HFFc6 (cell line): ENCODE measurements at regions not wholly inside any gene's neighbourhood (a gene's known extent, or its start where the extent isn't known, plus 50 kb on each side); places are given as distances from the start of the nearest gene placed in this dataset.
A peak's percentile ranks its signal among the peaks of the same experiment; 100 is the strongest.
"Not testable (repeated sequence)": the region's sequence is repeated elsewhere in the genome, so short reads cannot be mapped to it uniquely, and the experiment has no call there.

Experiments
- DNase-seq: peaks from one replicate; pipeline ENCODE4 v3.0.0-alpha.2; 2018
- H3K27ac Mint-ChIP-seq: 2 replicates; pipeline ENCODE4 v1.8.0; 2020; ENCODE audit warnings: mild to moderate bottlenecking, mixed read lengths
- H3K27me3 Mint-ChIP-seq: 2 replicates; pipeline ENCODE4 v1.8.0; 2021; ENCODE audit warnings: mild to moderate bottlenecking, moderate library complexity, mixed read lengths; ENCODE audit not compliant: insufficient read depth
- H3K36me3 Mint-ChIP-seq: 2 replicates; pipeline ENCODE4 v1.8.0; 2021; ENCODE audit warnings: low read depth, mixed read lengths
- H3K4me1 Mint-ChIP-seq: 2 replicates; pipeline ENCODE4 v1.8.0; 2020; ENCODE audit warnings: low read depth, mixed read lengths
- H3K4me3 Mint-ChIP-seq: 2 replicates; pipeline ENCODE4 v1.8.0; 2020; ENCODE audit warnings: mild to moderate bottlenecking, moderate library complexity, mixed read lengths
- H3K9me3 Mint-ChIP-seq: 2 replicates; pipeline ENCODE4 v1.8.0; 2020; ENCODE audit warnings: mild to moderate bottlenecking, mixed read lengths
- TF ChIP-seq, protein P1 (sequence below): fragments of 200-600 bp; sonication (generic); IDR thresholded peaks from 2 replicates; pipeline ENCODE4 v1.5.0; 2021; ENCODE audit warnings: antibody characterized with exemption, mild to moderate bottlenecking

DNA sequence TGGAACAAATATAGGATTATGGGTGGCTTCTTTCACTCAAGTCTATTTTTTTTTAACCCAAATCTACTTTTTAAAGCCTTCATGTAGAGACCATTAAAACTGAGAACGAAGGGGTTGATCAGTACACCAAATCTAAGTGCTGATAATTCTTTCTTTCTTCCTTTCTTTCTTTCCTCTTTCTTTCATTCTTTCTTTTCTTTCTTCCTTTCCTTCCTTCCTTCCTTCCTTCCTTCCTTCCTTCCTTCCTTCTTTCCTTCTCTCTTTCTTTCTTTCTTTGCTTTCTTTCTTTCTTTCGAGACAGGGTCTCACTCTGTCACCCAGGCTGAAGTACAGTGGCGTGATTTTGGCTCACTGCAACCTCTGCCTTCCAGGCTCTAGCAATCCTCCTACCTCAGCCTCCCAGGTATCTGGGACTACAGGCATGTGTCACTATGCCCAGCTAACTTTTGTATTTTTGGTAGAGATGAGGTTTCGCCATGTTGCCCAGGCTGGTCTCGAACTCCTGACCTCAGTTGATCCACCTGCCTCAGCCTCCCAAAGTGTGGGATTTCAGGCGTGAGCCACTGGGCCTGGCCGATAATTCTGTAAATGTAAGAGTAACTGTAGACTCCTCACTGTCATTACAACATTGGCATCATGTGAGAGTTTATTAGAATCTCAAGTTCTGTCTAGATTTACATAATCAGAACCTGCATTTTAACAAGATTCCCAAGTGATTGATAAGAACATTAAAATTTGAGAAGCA lies 236.4 kb downstream of the TFEC start:
- H3K4me1 Mint-ChIP-seq: no peaks in the 10 kb centered on the region
- no peak overlapping the region for H3K4me3 Mint-ChIP-seq
- H3K27ac Mint-ChIP-seq: no peak overlapping the region
- TF ChIP-seq, protein P1, sequence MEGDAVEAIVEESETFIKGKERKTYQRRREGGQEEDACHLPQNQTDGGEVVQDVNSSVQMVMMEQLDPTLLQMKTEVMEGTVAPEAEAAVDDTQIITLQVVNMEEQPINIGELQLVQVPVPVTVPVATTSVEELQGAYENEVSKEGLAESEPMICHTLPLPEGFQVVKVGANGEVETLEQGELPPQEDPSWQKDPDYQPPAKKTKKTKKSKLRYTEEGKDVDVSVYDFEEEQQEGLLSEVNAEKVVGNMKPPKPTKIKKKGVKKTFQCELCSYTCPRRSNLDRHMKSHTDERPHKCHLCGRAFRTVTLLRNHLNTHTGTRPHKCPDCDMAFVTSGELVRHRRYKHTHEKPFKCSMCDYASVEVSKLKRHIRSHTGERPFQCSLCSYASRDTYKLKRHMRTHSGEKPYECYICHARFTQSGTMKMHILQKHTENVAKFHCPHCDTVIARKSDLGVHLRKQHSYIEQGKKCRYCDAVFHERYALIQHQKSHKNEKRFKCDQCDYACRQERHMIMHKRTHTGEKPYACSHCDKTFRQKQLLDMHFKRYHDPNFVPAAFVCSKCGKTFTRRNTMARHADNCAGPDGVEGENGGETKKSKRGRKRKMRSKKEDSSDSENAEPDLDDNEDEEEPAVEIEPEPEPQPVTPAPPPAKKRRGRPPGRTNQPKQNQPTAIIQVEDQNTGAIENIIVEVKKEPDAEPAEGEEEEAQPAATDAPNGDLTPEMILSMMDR: no peak
- H3K27me3 Mint-ChIP-seq: no peaks in the 10 kb centered on the region
- H3K36me3 Mint-ChIP-seq: no peaks in the 10 kb centered on the region
- peaks cover 2% of the 10 kb centered on the region; the same call in 1 of the 2 replicates for H3K9me3 Mint-ChIP-seq
- DNase-seq: no peak

DNA sequence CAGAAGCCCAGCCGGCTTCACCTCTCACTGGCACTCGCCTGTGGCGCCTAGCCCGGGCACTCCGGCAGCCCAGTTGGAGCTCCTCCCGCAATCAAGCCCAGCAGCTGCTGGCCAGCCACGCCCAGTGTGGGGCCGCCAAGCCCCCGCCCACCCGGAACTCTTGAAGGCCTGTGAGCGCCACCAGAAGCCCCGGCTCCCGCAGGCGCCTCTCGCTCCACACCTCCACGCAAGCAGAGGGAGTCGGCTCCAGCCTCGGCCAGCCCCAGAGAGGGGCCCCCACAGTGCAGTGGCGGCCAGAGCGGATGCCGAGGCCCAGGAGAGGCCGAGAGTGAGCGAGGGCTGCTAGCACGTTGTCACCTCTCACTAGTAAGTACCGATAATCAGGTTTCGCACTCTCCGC lies 240.7 kb downstream of the TFEC start:
- no peak for DNase-seq
- H3K9me3 Mint-ChIP-seq: peaks cover 5% of the 10 kb centered on the region; the same call in 1 of the 2 replicates
- TF ChIP-seq, protein P1: no peak
- H3K4me3 Mint-ChIP-seq: no peak overlapping the region
- no peaks in the 10 kb centered on the region for H3K36me3 Mint-ChIP-seq
- H3K27ac Mint-ChIP-seq: no peak overlapping the region
- no peaks in the 10 kb centered on the region for H3K4me1 Mint-ChIP-seq
- peaks cover 2% of the 10 kb centered on the region for H3K27me3 Mint-ChIP-seq

DNA sequence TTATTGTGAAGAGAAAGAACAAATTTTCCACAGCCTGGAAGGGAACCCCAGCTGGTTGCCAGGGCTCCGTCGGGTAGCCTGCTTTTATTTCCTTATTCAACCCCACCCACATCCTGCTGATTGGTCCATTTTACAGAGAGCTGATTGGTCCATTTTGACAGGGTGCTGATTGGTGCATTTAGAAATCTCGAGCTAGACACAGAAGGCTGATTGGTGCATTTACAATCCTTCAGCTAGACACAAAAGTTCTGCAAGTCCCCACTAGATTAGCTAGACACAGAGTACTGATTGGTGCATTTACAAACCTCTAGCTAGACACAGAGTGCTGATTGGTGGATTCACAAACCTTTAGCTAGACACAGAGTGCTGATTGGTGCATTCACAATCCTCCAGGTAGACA lies 241.1 kb downstream of the TFEC start:
- not testable (repeated sequence) for DNase-seq

DNA sequence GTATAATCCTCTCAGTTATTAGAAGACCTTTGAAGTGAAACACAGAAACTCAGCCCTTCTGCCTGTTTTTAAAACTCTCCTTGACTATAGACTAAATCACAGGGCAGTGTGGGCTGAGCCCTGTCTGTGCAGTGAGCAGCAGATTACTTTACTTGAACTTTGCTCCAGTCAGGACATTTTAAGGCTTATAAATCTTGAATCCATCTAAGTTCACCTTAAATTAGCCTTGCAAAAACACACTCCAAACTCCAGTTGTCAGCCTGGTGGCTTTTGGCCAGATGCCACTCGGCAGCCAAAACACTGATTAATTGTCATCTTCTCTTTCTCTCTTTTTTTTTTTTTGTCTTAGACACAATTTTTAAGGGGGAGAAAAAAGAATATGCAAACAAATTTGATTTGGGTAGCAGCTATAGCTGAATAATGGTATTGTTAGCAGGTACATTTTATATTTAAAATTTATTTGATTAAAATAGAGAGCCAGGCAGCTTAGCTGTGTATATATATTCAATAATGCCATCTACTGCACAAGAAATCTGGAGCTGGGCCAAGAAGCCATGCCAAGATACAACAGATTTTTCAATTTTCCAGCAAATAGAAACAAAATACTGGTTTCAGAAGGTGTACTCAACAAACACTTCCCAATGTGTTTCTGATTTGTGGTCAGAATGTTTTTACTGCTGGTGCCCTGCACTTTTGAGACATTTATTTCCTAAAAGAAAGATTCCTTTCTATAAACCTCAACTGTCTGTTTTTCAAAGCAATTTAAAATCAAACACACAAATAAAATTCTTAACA lies 247.7 kb downstream of the TFEC start:
- no peak for DNase-seq
- Mint-ChIP-seq H3K27me3 (peaks cover 2% of the 10 kb centered on the region), H3K4me3 (no peak overlapping the region), H3K9me3 (no peaks in the 10 kb centered on the region), H3K36me3 (no peaks in the 10 kb centered on the region), H3K27ac (no peak overlapping the region), H3K4me1 (peaks cover 8% of the 10 kb centered on the region)
- TF ChIP-seq, protein P1: no peak

More for the DNA sequence above, 241.1 kb downstream of the TFEC start:
- H3K27me3 Mint-ChIP-seq, H3K4me1 Mint-ChIP-seq, H3K9me3 Mint-ChIP-seq, H3K36me3 Mint-ChIP-seq, H3K4me3 Mint-ChIP-seq, H3K27ac Mint-ChIP-seq: not testable (repeated sequence)

DNA sequence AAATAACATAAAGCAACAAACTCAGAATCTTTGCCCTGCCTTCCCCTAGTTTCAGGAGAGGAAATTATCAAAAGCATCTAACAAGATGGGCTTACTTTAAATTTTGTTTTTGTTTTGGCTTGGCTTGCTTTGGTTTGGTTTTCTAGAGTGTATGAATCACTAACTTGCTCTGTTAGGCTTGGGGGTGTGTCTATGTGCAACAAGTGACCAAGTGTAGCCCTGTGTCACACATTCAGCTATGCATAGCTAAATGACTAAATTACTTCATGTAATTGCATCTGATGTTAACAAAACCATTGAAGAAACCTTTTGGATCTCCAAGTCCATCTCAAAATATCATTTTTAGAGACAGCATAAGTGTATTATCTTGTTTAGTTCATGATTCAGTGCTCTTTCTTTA lies 251.0 kb downstream of the TFEC start:
- Mint-ChIP-seq H3K27me3 (no peaks in the 10 kb centered on the region), H3K27ac (no peak overlapping the region), H3K4me3 (no peak overlapping the region), H3K4me1 (peaks cover 8% of the 10 kb centered on the region), H3K36me3 (no peaks in the 10 kb centered on the region), H3K9me3 (no peaks in the 10 kb centered on the region)
- DNase-seq: peak; percentile 1
- TF ChIP-seq, protein P1: no peak

DNA sequence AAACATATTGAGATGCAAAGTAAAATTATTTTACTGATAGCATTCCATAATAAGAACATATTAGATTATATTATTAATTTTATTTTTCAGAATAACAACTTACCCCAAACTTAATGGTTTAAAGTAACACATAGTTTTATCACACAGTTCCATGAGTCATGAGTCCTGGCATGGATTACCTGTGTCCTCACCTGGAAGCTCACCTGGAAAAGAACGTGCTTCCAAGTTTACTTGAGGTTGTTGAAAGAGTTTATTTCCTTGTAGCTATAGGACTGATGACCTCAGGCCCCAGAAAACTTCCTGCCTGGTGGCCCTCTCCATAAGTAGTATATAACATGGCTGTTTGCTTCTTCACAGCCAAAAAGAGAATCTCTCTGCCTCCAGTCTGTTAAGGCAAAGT lies 254.6 kb downstream of the TFEC start:
- Mint-ChIP-seq H3K9me3 (no peaks in the 10 kb centered on the region), H3K4me3 (no peak overlapping the region), H3K36me3 (no peaks in the 10 kb centered on the region), H3K27ac (no peak overlapping the region), H3K27me3 (no peaks in the 10 kb centered on the region; the same call in 1 of the 2 replicates), H3K4me1 (peaks cover 8% of the 10 kb centered on the region)
- DNase-seq: no peak
- TF ChIP-seq, protein P1: no peak
